HepG2 (cell line): ENCODE measurements at regions not wholly inside any gene's neighbourhood (a gene's known extent, or its start where the extent isn't known, plus 50 kb on each side); places are given as distances from the start of the nearest gene placed in this dataset.

Experiments used
- CSRNP1 ChIP-seq: sonication (generic); formaldehyde crosslinking; IDR thresholded peaks from 2 replicates; pipeline ENCODE4 v1.8.1; 2023; ENCODE audit warnings: mild to moderate bottlenecking, missing genetic modification reagents
- ETV5 ChIP-seq: IDR thresholded peaks from 2 replicates; pipeline ENCODE4 v1.6.1; 2018; ENCODE audit warnings: missing biosample characterization, missing genetic modification reagents, inconsistent platforms, borderline replicate concordance
- GATA4 ChIP-seq: sonication (generic); IDR thresholded peaks from 2 replicates; pipeline ENCODE4 v1.6.1; 2016; ENCODE audit warnings: antibody characterized with exemption, low read depth, borderline replicate concordance
- HNF4G ChIP-seq, 2 experiments: sonication (generic) in 1 of 2; formaldehyde crosslinking in 1 of 2; IDR thresholded peaks; 2 replicates each; pipeline versions ENCODE4 v1.4.0 to v1.6.1; 2011 to 2020; ENCODE audit warnings: borderline replicate concordance in 2 of 2, low read depth in 2 of 2, mild to moderate bottlenecking in 2 of 2, low read length in 1 of 2, missing genetic modification reagents in 1 of 2, moderate library complexity in 1 of 2
- NFKB2 ChIP-seq: sonication (generic); formaldehyde crosslinking; IDR thresholded peaks from 2 replicates; pipeline ENCODE4 v1.4.0; 2020; ENCODE audit warnings: missing genetic modification reagents, borderline replicate concordance
- NFYB ChIP-seq: sonication (generic); formaldehyde crosslinking; IDR thresholded peaks from 2 replicates; pipeline ENCODE4 v1.4.0; 2020; ENCODE audit warnings: missing genetic modification reagents
- NFYC ChIP-seq: IDR thresholded peaks from 2 replicates; pipeline ENCODE4 v1.6.1; 2016; ENCODE audit warnings: missing genetic modification reagents, missing compliant biosample characterization
- NPAS2 ChIP-seq: sonication (generic); formaldehyde crosslinking; IDR thresholded peaks from 2 replicates; pipeline ENCODE4 v1.8.0; 2022; ENCODE audit warnings: mild to moderate bottlenecking, missing genetic modification reagents, borderline replicate concordance
- RAD51 ChIP-seq: fragments of 450-650 bp; IDR thresholded peaks from 2 replicates; pipeline ENCODE4 v1.6.1; 2016; ENCODE audit warnings: borderline replicate concordance
- RELA ChIP-seq: sonication (generic); formaldehyde crosslinking; IDR thresholded peaks from 2 replicates; pipeline ENCODE4 v1.4.0; 2020; ENCODE audit warnings: missing genetic modification reagents
- RFX1 ChIP-seq: fragments of 450-650 bp; IDR thresholded peaks from 2 replicates; pipeline ENCODE4 v1.6.1; 2017
- RXRA ChIP-seq: sonication (generic); formaldehyde crosslinking; IDR thresholded peaks from 2 replicates; pipeline ENCODE4 v1.5.1; 2020; ENCODE audit warnings: missing genetic modification reagents
- RXRB ChIP-seq: IDR thresholded peaks from 2 replicates; pipeline ENCODE4 v1.6.1; 2016; ENCODE audit warnings: borderline replicate concordance, missing genetic modification reagents, missing compliant biosample characterization
- SKI ChIP-seq: fragments of 450-650 bp; IDR thresholded peaks from one replicate; pipeline ENCODE4 v1.6.1; 2018; ENCODE audit warnings: mild to moderate bottlenecking; ENCODE audit not compliant: partially characterized antibody
- SOX13 ChIP-seq, 3 experiments: fragments of 450-650 bp in 1 of 3; sonication (generic) in 1 of 3; formaldehyde crosslinking in 1 of 3; IDR thresholded peaks in 2 of 3; conservative IDR thresholded peaks in 1 of 3; 2 replicates each; pipeline versions ENCODE4 v1.5.0 to v1.6.1; 2016 to 2020; ENCODE audit warnings: antibody characterized with exemption in 1 of 3, mild to moderate bottlenecking in 1 of 3, missing compliant biosample characterization in 1 of 3, missing genetic modification reagents in 1 of 3, moderate library complexity in 1 of 3
- TARDBP ChIP-seq: sonication (generic); formaldehyde crosslinking; IDR thresholded peaks from 2 replicates; pipeline ENCODE4 v1.8.0; 2022; ENCODE audit warnings: mild to moderate bottlenecking, missing genetic modification reagents
- ZC3H13 ChIP-seq: sonication (generic); formaldehyde crosslinking; IDR thresholded peaks from 2 replicates; pipeline ENCODE4 v1.8.1; 2023; ENCODE audit warnings: mild to moderate bottlenecking, missing genetic modification reagents, moderate library complexity
- ZFP1 ChIP-seq: IDR thresholded peaks from 2 replicates; pipeline ENCODE4 v1.6.1; 2016
- ZNF331 ChIP-seq: sonication (generic); formaldehyde crosslinking; IDR thresholded peaks from 2 replicates; pipeline ENCODE4 v1.4.0; 2020; ENCODE audit warnings: missing genetic modification reagents
- ZNF382 ChIP-seq: sonication (generic); formaldehyde crosslinking; IDR thresholded peaks from 2 replicates; pipeline ENCODE4 v1.5.0; 2020; ENCODE audit warnings: missing genetic modification reagents, mild to moderate bottlenecking, borderline replicate concordance
- ZNF510 ChIP-seq: sonication (generic); formaldehyde crosslinking; IDR thresholded peaks from 2 replicates; pipeline ENCODE4 v1.4.0; 2020; ENCODE audit warnings: low read depth, mild to moderate bottlenecking, missing genetic modification reagents
- ZNF607 ChIP-seq: sonication (generic); formaldehyde crosslinking; IDR thresholded peaks from 2 replicates; pipeline ENCODE4 v1.5.1; 2020; ENCODE audit warnings: missing genetic modification reagents, mild to moderate bottlenecking, borderline replicate concordance
- ZNF761 ChIP-seq: sonication (generic); formaldehyde crosslinking; conservative IDR thresholded peaks from 2 replicates; pipeline ENCODE4 v1.4.0; 2020; ENCODE audit warnings: mild to moderate bottlenecking, missing genetic modification reagents
- ZNF878 ChIP-seq: sonication (generic); formaldehyde crosslinking; IDR thresholded peaks from 2 replicates; pipeline ENCODE4 v1.8.1; 2023; ENCODE audit warnings: mild to moderate bottlenecking, missing genetic modification reagents, moderate library complexity
- ZSCAN25 ChIP-seq: sonication (generic); formaldehyde crosslinking; IDR thresholded peaks from 2 replicates; pipeline ENCODE4 v1.8.0; 2022; ENCODE audit warnings: mild to moderate bottlenecking, missing genetic modification reagents
- TF ChIP-seq, protein P1 (sequence below): sonication (generic); formaldehyde crosslinking; IDR thresholded peaks from 2 replicates; pipeline ENCODE4 v1.4.0; 2020; ENCODE audit warnings: mild to moderate bottlenecking, missing genetic modification reagents

DNA sequence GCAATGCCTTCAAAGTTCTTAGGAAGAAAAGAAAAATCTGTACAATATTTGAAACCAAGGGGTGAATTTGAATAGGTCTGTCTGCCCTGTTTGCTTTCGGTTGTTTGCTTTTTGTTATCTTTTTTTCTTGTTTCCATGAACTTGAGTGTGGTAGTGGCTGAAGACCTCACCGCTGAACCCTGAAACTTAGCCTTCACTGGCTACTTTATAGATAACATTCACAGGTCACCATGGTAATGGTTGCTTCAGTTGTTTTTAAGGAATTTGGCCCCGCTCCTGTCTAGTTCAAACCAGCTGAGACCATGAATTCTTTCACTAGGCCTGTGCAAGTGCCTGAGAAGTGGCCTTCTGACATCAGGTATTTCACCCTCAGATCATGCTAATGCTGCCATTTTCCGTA, 137.0 kb upstream of the PMFBP1 start (continued):
- TF ChIP-seq CSRNP1 (CRISPR knock-in tag) (0 out of 2 replicates have a peak, but pooled peaks have one; percentile 31), GATA4 (peak; percentile 66; the same call in 1 of the 2 replicates), RXRA (peak; percentile 89; the same call in 1 of the 2 replicates), NFKB2 (CRISPR knock-in tag) (no peak), NPAS2 (CRISPR knock-in tag) (no peak), ZNF878 (0 out of 2 replicates have a peak, but pooled peaks have one; percentile 33), NFYB (CRISPR knock-in tag) (peak; percentile 26; the same call in 1 of the 2 replicates), RAD51 (no peak), ETV5 (CRISPR knock-in tag) (peak; percentile 56; the same call in 1 of the 2 replicates), ZFP1 (no peak), NFYC (0 out of 2 replicates have a peak, but pooled peaks have one; percentile 41), ZNF607 (CRISPR knock-in tag) (no peak), ZC3H13 (CRISPR knock-in tag) (no peak), SKI (peak; percentile 99), HNF4G (IDR thresholded peaks at IDR 0.05; ENCODE audit: borderline replicate concordance, low read depth, low read length) (peak; percentile 53; the same call in 1 of the 2 replicates), HNF4G (CRISPR knock-in tag; IDR thresholded peaks at IDR 0.05; ENCODE audit: borderline replicate concordance, low read depth) (no peak), RELA (CRISPR knock-in tag) (0 out of 2 replicates have a peak, but pooled peaks have one; percentile 17), RXRB (peak; percentile 92), ZNF761 (CRISPR knock-in tag) (0 out of 2 replicates have a peak, but pooled peaks have one; percentile 25), RFX1 (peak; percentile 63; the same call in 1 of the 2 replicates), ZNF382 (no peak), ZNF331 (peak; percentile 87), ZNF510 (no peak), ZSCAN25 (CRISPR knock-in tag) (peak; percentile 49; the same call in 1 of the 2 replicates), TARDBP (peak; percentile 59; the same call in 1 of the 2 replicates), SOX13 (IDR thresholded peaks at IDR 0.05) (peak; percentile 63), SOX13 (CRISPR knock-in tag; conservative IDR thresholded peaks at IDR 0.05 in 1 of 2, IDR thresholded peaks at IDR 0.05 in 1 of 2) (peak in 1 of 2 experiments; percentile 86; a peak in 2 of 4 replicates)
- TF ChIP-seq, protein P1, sequence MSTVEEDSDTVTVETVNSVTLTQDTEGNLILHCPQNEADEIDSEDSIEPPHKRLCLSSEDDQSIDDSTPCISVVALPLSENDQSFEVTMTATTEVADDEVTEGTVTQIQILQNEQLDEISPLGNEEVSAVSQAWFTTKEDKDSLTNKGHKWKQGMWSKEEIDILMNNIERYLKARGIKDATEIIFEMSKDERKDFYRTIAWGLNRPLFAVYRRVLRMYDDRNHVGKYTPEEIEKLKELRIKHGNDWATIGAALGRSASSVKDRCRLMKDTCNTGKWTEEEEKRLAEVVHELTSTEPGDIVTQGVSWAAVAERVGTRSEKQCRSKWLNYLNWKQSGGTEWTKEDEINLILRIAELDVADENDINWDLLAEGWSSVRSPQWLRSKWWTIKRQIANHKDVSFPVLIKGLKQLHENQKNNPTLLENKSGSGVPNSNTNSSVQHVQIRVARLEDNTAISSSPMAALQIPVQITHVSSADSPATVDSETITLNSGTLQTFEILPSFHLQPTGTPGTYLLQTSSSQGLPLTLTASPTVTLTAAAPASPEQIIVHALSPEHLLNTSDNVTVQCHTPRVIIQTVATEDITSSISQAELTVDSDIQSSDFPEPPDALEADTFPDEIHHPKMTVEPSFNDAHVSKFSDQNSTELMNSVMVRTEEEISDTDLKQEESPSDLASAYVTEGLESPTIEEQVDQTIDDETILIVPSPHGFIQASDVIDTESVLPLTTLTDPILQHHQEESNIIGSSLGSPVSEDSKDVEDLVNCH (CRISPR knock-in tag) = no peak
